ENCODE measurements at regions not wholly inside any gene's neighbourhood (a gene's known extent, or its start where the extent isn't known, plus 50 kb on each side); places are given as distances from the start of the nearest gene placed in this dataset.

- no peaks in the 10 kb centered on the region for H3F3A ChIP-seq (ENCODE audit: low read depth)
- no peak for TF ChIP-seq CTCF (conservative IDR thresholded peaks at IDR 0.05; ENCODE audit: low read length)
- TF ChIP-seq EZH2phosphoT487 (IDR thresholded peaks at IDR 0.05; ENCODE audit: borderline replicate concordance): no peak
- no peaks in the 10 kb centered on the region for H4K20me1 ChIP-seq (ENCODE audit: insufficient read depth, low read length, poor library complexity, severe bottlenecking)
- H3K36me3 ChIP-seq (ENCODE audit: insufficient read depth, low read length): no peaks in the 10 kb centered on the region
- no peaks in the 10 kb centered on the region for H3K27me3 ChIP-seq (ENCODE audit: insufficient read depth, low read length, poor library complexity, severe bottlenecking)
- no peaks in the 10 kb centered on the region for H3K9me2 ChIP-seq (replicated peaks; ENCODE audit: low read depth, low read length)
- no peaks in the 10 kb centered on the region; the same call in 1 of the 2 replicates for H3K9me3 ChIP-seq (ENCODE audit: insufficient read depth, low read depth, low read length)
- no peaks in the 10 kb centered on the region for H3K79me2 ChIP-seq (ENCODE audit: insufficient read depth, low read length)
- no peak overlapping the region for H3K4me2 ChIP-seq (ENCODE audit: low read depth, low read length, poor library complexity, severe bottlenecking)
- no peak overlapping the region for H3K4me3 ChIP-seq (ENCODE audit: low read length, poor library complexity, severe bottlenecking)
- no peaks in the 10 kb centered on the region for H3K4me1 ChIP-seq (ENCODE audit: insufficient read depth, low read length, poor library complexity, severe bottlenecking)
- no peak overlapping the region for H3K9ac ChIP-seq (ENCODE audit: low read depth, low read length, poor library complexity, severe bottlenecking)
- no peak overlapping the region for H2AFZ ChIP-seq (ENCODE audit: low read length)
Observed at GRCh38 chr2:4020153-4020552, 316.8 kb downstream of the DCDC2C start.

- H4K20me1 ChIP-seq (ENCODE audit: insufficient read depth, low read length, poor library complexity, severe bottlenecking): no peaks in the 10 kb centered on the region
- H3F3A ChIP-seq (ENCODE audit: low read depth): no peaks in the 10 kb centered on the region
- no peaks in the 10 kb centered on the region for H3K79me2 ChIP-seq (ENCODE audit: insufficient read depth, low read length)
- no peak overlapping the region for H2AFZ ChIP-seq (ENCODE audit: low read length)
- no peaks in the 10 kb centered on the region; the same call in 1 of the 2 replicates for H3K9me3 ChIP-seq (ENCODE audit: insufficient read depth, low read depth, low read length)
- no peak overlapping the region for H3K4me3 ChIP-seq (ENCODE audit: low read length, poor library complexity, severe bottlenecking)
- H3K9ac ChIP-seq (ENCODE audit: low read depth, low read length, poor library complexity, severe bottlenecking): no peak overlapping the region
- H3K4me2 ChIP-seq (ENCODE audit: low read depth, low read length, poor library complexity, severe bottlenecking): no peak overlapping the region
- H3K4me1 ChIP-seq (ENCODE audit: insufficient read depth, low read length, poor library complexity, severe bottlenecking): no peaks in the 10 kb centered on the region
- H3K27me3 ChIP-seq (ENCODE audit: insufficient read depth, low read length, poor library complexity, severe bottlenecking): no peaks in the 10 kb centered on the region
- no peaks in the 10 kb centered on the region for H3K9me2 ChIP-seq (replicated peaks; ENCODE audit: low read depth, low read length)
- H3K36me3 ChIP-seq (ENCODE audit: insufficient read depth, low read length): no peaks in the 10 kb centered on the region
- TF ChIP-seq EZH2phosphoT487 (IDR thresholded peaks at IDR 0.05; ENCODE audit: borderline replicate concordance) (no peak), CTCF (conservative IDR thresholded peaks at IDR 0.05; ENCODE audit: low read length) (no peak)
Observed at GRCh38 chr2:4020649-4021048, 317.3 kb downstream of the DCDC2C start.

- H3K27me3 ChIP-seq (ENCODE audit: insufficient read depth, low read length, poor library complexity, severe bottlenecking): no peaks in the 10 kb centered on the region
- H4K20me1 ChIP-seq (ENCODE audit: insufficient read depth, low read length, poor library complexity, severe bottlenecking): no peaks in the 10 kb centered on the region
- H3K9me2 ChIP-seq (replicated peaks; ENCODE audit: low read depth, low read length): no peaks in the 10 kb centered on the region
- no peak overlapping the region for H3K9ac ChIP-seq (ENCODE audit: low read depth, low read length, poor library complexity, severe bottlenecking)
- H2AFZ ChIP-seq (ENCODE audit: low read length): no peak overlapping the region
- no peaks in the 10 kb centered on the region for H3K4me1 ChIP-seq (ENCODE audit: insufficient read depth, low read length, poor library complexity, severe bottlenecking)
- H3K9me3 ChIP-seq (ENCODE audit: insufficient read depth, low read depth, low read length): no peaks in the 10 kb centered on the region; the same call in 1 of the 2 replicates
- TF ChIP-seq EZH2phosphoT487 (IDR thresholded peaks at IDR 0.05; ENCODE audit: borderline replicate concordance): no peak
- TF ChIP-seq CTCF (conservative IDR thresholded peaks at IDR 0.05; ENCODE audit: low read length): no peak
- no peak overlapping the region for H3K4me2 ChIP-seq (ENCODE audit: low read depth, low read length, poor library complexity, severe bottlenecking)
- no peaks in the 10 kb centered on the region for H3F3A ChIP-seq (ENCODE audit: low read depth)
- H3K4me3 ChIP-seq (ENCODE audit: low read length, poor library complexity, severe bottlenecking): no peak overlapping the region
- no peaks in the 10 kb centered on the region for H3K79me2 ChIP-seq (ENCODE audit: insufficient read depth, low read length)
- no peaks in the 10 kb centered on the region for H3K36me3 ChIP-seq (ENCODE audit: insufficient read depth, low read length)
Observed at GRCh38 chr2:4024605-4025004, 321.2 kb downstream of the DCDC2C start.
